ENCODE measurements at regions not wholly inside any gene's neighbourhood (a gene's known extent, or its start where the extent isn't known, plus 50 kb on each side); places are given as distances from the start of the nearest gene placed in this dataset.

DNA sequence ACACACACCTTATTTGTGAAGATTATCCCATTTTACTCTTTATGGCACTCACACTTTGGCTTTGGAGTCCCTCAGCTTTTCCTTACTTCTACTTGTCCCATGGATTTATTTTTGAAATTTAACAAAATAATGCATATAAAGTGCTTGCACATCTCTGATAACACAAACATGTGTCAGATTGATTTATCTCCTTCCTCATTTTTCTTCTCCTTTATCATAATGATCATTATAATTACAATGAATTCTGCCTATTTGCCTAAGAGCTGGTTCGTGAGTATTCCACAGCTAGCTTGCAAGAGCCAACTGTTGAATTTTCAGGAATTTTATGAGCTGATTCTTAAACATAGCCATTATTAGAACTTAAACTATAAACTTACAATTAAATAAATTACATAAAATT, 347.7 kb downstream of the CHSY3 start:
- no peak for DNase-seq (ENCODE audit: low read depth)

DNA sequence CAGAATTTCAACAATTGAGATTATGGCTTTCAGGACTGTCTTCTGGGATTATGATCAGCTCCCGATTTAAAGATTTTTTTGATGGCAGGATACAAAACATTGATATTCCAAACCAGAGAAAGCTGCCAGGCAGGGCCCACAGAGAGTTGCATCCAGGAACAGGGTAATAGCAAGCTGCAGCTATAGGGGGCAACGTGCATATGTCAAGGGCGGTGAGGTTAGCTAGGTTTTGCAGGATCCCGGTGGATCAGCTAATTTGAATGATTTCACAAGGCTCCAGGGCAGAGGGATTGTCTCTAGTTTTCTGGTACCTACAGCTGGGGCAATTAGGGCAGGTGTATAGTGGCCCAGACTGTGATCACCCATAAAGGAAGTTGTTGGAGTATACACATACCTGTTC, 339.4 kb downstream of the CHSY3 start:
- no peak for DNase-seq (ENCODE audit: low read depth)

DNA sequence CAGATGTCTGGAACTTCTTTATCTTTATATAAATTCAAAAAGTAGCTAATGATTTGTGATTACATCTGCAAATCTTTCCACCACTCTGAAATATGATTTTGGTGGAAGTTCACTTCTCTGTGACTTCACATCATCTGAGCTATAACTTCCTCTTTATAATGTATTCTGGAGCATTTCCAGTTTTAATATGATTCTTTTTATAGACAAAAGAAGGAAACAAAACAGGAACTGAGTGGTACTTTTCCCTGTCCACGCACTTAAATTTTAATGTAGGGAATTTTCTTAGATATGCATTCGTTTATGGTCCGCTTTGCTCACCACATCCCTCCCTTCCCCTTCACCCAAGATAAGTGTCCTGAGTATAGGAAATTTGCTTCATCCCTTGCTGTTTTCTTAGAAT, 333.5 kb downstream of the CHSY3 start:
- DNase-seq (ENCODE audit: low read depth) = no peak

Data from HS-27A (cell line).